Breast epithelium (tissue), 4 donors: ENCODE measurements at regions not wholly inside any gene's neighbourhood (a gene's known extent, or its start where the extent isn't known, plus 50 kb on each side); places are given as distances from the start of the nearest gene placed in this dataset.

Source experiments
- DNase-seq, 2 donors: peaks; one replicate each; pipeline ENCODE4 v3.0.0-alpha.2; 2019; ENCODE audit warnings: low spot score in 2 of 2
- H3K27ac ChIP-seq, 2 donors: fragments of 200-600 bp; sonication (generic) in 1 of 2; one replicate each; pipeline ENCODE4 v1.5.1; 2016 to 2019; ENCODE audit warnings: mild to moderate bottlenecking in 1 of 2
- H3K27me3 ChIP-seq, 2 donors: fragments of 200-600 bp; sonication (generic) in 1 of 2; one replicate each; pipeline versions ENCODE4 v1.5.1 to v1.6.0; 2017 to 2019; ENCODE audit warnings: control low read depth in 1 of 2, mild to moderate bottlenecking in 1 of 2
- H3K36me3 ChIP-seq: fragments of 200-600 bp; one replicate; pipeline ENCODE4 v1.5.1; 2019
- H3K4me1 ChIP-seq, 2 donors: fragments of 200-600 bp; sonication (generic); one replicate each; pipeline ENCODE4 v1.5.1; 2016 to 2019; ENCODE audit warnings: control low read depth in 1 of 2
- H3K4me3 ChIP-seq, 3 donors: fragments of 200-600 bp; sonication (generic); 1 replicate in 2 of 3; 2 replicates in 1 of 3; pipeline ENCODE4 v1.5.1; 2016 to 2019; ENCODE audit warnings: mild to moderate bottlenecking in 3 of 3, moderate library complexity in 2 of 3
- H3K9me3 ChIP-seq, 2 donors: fragments of 200-600 bp; sonication (generic) in 1 of 2; one replicate each; pipeline ENCODE4 v1.5.1; 2016 to 2019; ENCODE audit warnings: control low read depth in 1 of 2
- CTCF ChIP-seq, 3 donors: fragments of 450-650 bp; IDR thresholded peaks; one replicate each; pipeline ENCODE4 v1.5.1; 2016 to 2017; ENCODE audit warnings: antibody characterized with exemption in 3 of 3, mild to moderate bottlenecking in 3 of 3, moderate library complexity in 3 of 3
- POLR2A ChIP-seq: fragments of 450-650 bp; IDR thresholded peaks from one replicate; pipeline ENCODE4 v1.6.1; 2016; ENCODE audit warnings: antibody characterized with exemption, mild to moderate bottlenecking, moderate library complexity
- POLR2AphosphoS5 ChIP-seq, 3 donors: sonication (generic); formaldehyde crosslinking; IDR thresholded peaks; one replicate each; pipeline ENCODE4 v1.6.1; 2017; ENCODE audit warnings: antibody characterized with exemption in 3 of 3
- intact Hi-C: fragments of 100-400 bp; cut with DNase I; formaldehyde crosslinking; loops from one replicate; pipeline ENCODE4 v1.15.1; 2023; ENCODE audit warnings: low total_unique reads

DNA sequence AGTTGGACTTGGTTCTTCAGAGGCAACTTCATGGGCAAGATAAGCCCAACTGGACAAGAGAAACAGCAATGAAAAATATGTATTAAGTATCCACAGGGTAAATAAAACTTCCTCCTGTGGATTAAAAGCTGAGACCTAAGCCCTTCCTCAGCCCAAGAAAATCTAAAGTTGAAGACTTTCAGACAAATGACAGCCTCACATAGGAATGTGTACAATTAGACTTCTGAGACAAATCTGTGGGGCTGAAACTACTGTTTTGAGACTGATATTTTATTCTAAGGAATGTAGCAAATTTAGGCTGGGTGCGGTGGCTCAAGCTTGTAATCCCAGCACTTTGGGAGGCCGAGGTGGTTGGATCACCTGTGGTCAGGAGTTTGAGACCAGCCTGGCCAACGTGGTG is 74.2 kb upstream of the IL12A start:
- Histone ChIP-seq H3K36me3 (no peaks in the 10 kb centered on the region), H3K4me1 (no peaks in the 10 kb centered on the region), H3K9me3 (no peaks in the 10 kb centered on the region), H3K27me3 (no peaks in the 10 kb centered on the region), H3K27ac (no peak overlapping the region), H3K4me3 (no peak overlapping the region)
- TF ChIP-seq POLR2AphosphoS5 (IDR thresholded peaks at IDR 0.05) (no peak), CTCF (IDR thresholded peaks at IDR 0.05) (no peak), POLR2A (no peak)
- intact Hi-C loops = no loop called here
- no peak for DNase-seq

- Histone ChIP-seq H3K27me3 (no peaks in the 10 kb centered on the region), H3K36me3 (no peaks in the 10 kb centered on the region), H3K9me3 (no peaks in the 10 kb centered on the region), H3K4me3 (no peak overlapping the region), H3K27ac (no peak overlapping the region), H3K4me1 (no peaks in the 10 kb centered on the region)
- TF ChIP-seq POLR2A (no peak), POLR2AphosphoS5 (IDR thresholded peaks at IDR 0.05) (no peak), CTCF (IDR thresholded peaks at IDR 0.05) (no peak)
- no peak for DNase-seq
- intact Hi-C loops = no loop called here
These were observed 72.6 kb upstream of the IL12A start for GRCh38 chr3:159916052-159916451.

DNA sequence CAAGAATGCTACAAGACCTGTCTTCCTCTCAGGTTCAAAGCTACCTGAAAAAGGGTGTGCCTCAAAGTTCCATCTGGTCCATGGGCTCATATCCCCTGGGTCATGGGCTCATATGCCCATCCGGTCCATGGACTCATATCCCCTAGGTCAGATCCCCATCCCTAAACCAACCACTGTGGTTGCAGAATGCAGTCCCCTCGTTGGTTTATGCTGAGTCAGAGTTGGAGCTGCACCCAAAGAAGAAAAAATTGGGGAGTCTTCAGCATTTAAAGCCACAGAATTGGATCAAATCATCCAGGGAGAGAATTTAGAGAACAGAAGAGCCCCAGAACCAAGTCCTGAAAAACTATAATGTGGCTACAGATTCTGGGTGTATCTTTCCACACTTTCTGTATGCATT is 71.5 kb upstream of the IL12A start:
- no peaks in the 10 kb centered on the region for H3K9me3 ChIP-seq
- no peaks in the 10 kb centered on the region for H3K36me3 ChIP-seq
- no peaks in the 10 kb centered on the region for H3K27me3 ChIP-seq
- TF ChIP-seq POLR2AphosphoS5 (IDR thresholded peaks at IDR 0.05) (no peak), CTCF (IDR thresholded peaks at IDR 0.05) (no peak), POLR2A (no peak)
- no peak for DNase-seq
- H3K4me3 ChIP-seq = no peak overlapping the region
- H3K27ac ChIP-seq = no peak overlapping the region
- intact Hi-C loops = no loop called here
- H3K4me1 ChIP-seq = no peaks in the 10 kb centered on the region

- intact Hi-C loops = no loop called here
- Histone ChIP-seq H3K9me3 (no peaks in the 10 kb centered on the region), H3K27me3 (no peaks in the 10 kb centered on the region), H3K27ac (no peak overlapping the region), H3K36me3 (no peaks in the 10 kb centered on the region), H3K4me3 (no peak overlapping the region), H3K4me1 (no peaks in the 10 kb centered on the region)
- TF ChIP-seq POLR2A = no peak
- TF ChIP-seq CTCF (IDR thresholded peaks at IDR 0.05) = no peak
- no peak for TF ChIP-seq POLR2AphosphoS5 (IDR thresholded peaks at IDR 0.05)
- DNase-seq = no peak
These were observed 68.8 kb upstream of the IL12A start for GRCh38 chr3:159919873-159920272.

- Histone ChIP-seq H3K4me1 (no peaks in the 10 kb centered on the region), H3K9me3 (no peaks in the 10 kb centered on the region), H3K36me3 (no peaks in the 10 kb centered on the region), H3K27me3 (no peaks in the 10 kb centered on the region), H3K27ac (no peak overlapping the region), H3K4me3 (no peak overlapping the region)
- no peak for TF ChIP-seq POLR2A
- no peak for TF ChIP-seq CTCF (IDR thresholded peaks at IDR 0.05)
- TF ChIP-seq POLR2AphosphoS5 (IDR thresholded peaks at IDR 0.05) = no peak
- intact Hi-C loops = no loop called here
- no peak for DNase-seq
These were observed 66.3 kb upstream of the IL12A start for GRCh38 chr3:159922193-159922840.
